ENCODE measurements at regions not wholly inside any gene's neighbourhood (a gene's known extent, or its start where the extent isn't known, plus 50 kb on each side); places are given as distances from the start of the nearest gene placed in this dataset.

- H3K27me3 Mint-ChIP-seq (ENCODE audit: low read depth), result peaks cover 3% of the 10 kb centered on the region
- no peak overlapping the region for H3K27ac Mint-ChIP-seq
- H3K9me3 Mint-ChIP-seq (ENCODE audit: insufficient read depth), result no peaks in the 10 kb centered on the region
- no peak overlapping the region for H3K4me3 Mint-ChIP-seq
- ChIA-PET POLR2A (no interaction called here), CTCF (no interaction called here)
- H3K36me3 Mint-ChIP-seq (ENCODE audit: low read depth), result no peaks in the 10 kb centered on the region
- DNase-seq (no peak), ATAC-seq (no peak)
- H3K4me1 Mint-ChIP-seq (ENCODE audit: low read depth), result no peaks in the 10 kb centered on the region
Measured at GRCh38 chr10:128599538-128599937, 473.3 kb upstream of the MKI67 start.

- no peaks in the 10 kb centered on the region for H3K36me3 Mint-ChIP-seq (ENCODE audit: low read depth)
- H3K27me3 Mint-ChIP-seq (ENCODE audit: low read depth), result peaks cover 3% of the 10 kb centered on the region
- ATAC-seq (no peak), DNase-seq (no peak)
- H3K4me3 Mint-ChIP-seq, result no peak overlapping the region
- H3K27ac Mint-ChIP-seq, result no peak overlapping the region
- ChIA-PET POLR2A (no interaction called here), CTCF (no interaction called here)
- no peaks in the 10 kb centered on the region for H3K4me1 Mint-ChIP-seq (ENCODE audit: low read depth)
- no peaks in the 10 kb centered on the region for H3K9me3 Mint-ChIP-seq (ENCODE audit: insufficient read depth)
Measured at GRCh38 chr10:128602183-128602582, 476.0 kb upstream of the MKI67 start.

- no peaks in the 10 kb centered on the region for H3K9me3 Mint-ChIP-seq (ENCODE audit: insufficient read depth)
- no peaks in the 10 kb centered on the region for H3K4me1 Mint-ChIP-seq (ENCODE audit: low read depth)
- no peak overlapping the region for H3K27ac Mint-ChIP-seq
- ChIA-PET POLR2A (no interaction called here), CTCF (no interaction called here)
- no peak overlapping the region for H3K4me3 Mint-ChIP-seq
- no peak for DNase-seq
- ATAC-seq, result no peak
- H3K36me3 Mint-ChIP-seq (ENCODE audit: low read depth), result no peaks in the 10 kb centered on the region
- H3K27me3 Mint-ChIP-seq (ENCODE audit: low read depth), result peaks cover 3% of the 10 kb centered on the region
Measured at GRCh38 chr10:128604025-128604424, 477.8 kb upstream of the MKI67 start.

- Mint-ChIP-seq H3K27ac (no peak overlapping the region), H3K27me3 (ENCODE audit: low read depth) (peaks cover 3% of the 10 kb centered on the region), H3K9me3 (ENCODE audit: insufficient read depth) (no peaks in the 10 kb centered on the region), H3K4me3 (no peak overlapping the region), H3K4me1 (ENCODE audit: low read depth) (no peaks in the 10 kb centered on the region), H3K36me3 (ENCODE audit: low read depth) (no peaks in the 10 kb centered on the region)
- POLR2A ChIA-PET, result no interaction called here
- ATAC-seq, result no peak
- CTCF ChIA-PET, result no interaction called here
- no peak for DNase-seq
Measured at GRCh38 chr10:128605180-128605579, 479.0 kb upstream of the MKI67 start.

GRCh38 chr10:128606055-128606454, 479.8 kb upstream of the MKI67 start:
- POLR2A ChIA-PET, result no interaction called here
- Mint-ChIP-seq H3K4me3 (no peak overlapping the region), H3K9me3 (ENCODE audit: insufficient read depth) (no peaks in the 10 kb centered on the region), H3K4me1 (ENCODE audit: low read depth) (no peaks in the 10 kb centered on the region), H3K27ac (no peak overlapping the region), H3K27me3 (ENCODE audit: low read depth) (peaks cover 2% of the 10 kb centered on the region), H3K36me3 (ENCODE audit: low read depth) (no peaks in the 10 kb centered on the region)
- CTCF ChIA-PET, result no interaction called here
- DNase-seq (no peak), ATAC-seq (no peak)

- no peak overlapping the region for H3K27ac Mint-ChIP-seq
- CTCF ChIA-PET, result no interaction called here
- H3K4me1 Mint-ChIP-seq (ENCODE audit: low read depth), result no peaks in the 10 kb centered on the region
- H3K27me3 Mint-ChIP-seq (ENCODE audit: low read depth), result no peaks in the 10 kb centered on the region
- no peaks in the 10 kb centered on the region for H3K36me3 Mint-ChIP-seq (ENCODE audit: low read depth)
- POLR2A ChIA-PET, result no interaction called here
- H3K4me3 Mint-ChIP-seq, result no peak overlapping the region
- ATAC-seq, result no peak
- no peaks in the 10 kb centered on the region for H3K9me3 Mint-ChIP-seq (ENCODE audit: insufficient read depth)
- DNase-seq, result no peak
Measured at GRCh38 chr10:128608791-128609190, 482.6 kb upstream of the MKI67 start.

GRCh38 chr10:128609460-128609859, 483.2 kb upstream of the MKI67 start:
- Mint-ChIP-seq H3K27ac (no peak overlapping the region), H3K36me3 (ENCODE audit: low read depth) (no peaks in the 10 kb centered on the region), H3K27me3 (ENCODE audit: low read depth) (no peaks in the 10 kb centered on the region), H3K9me3 (ENCODE audit: insufficient read depth) (no peaks in the 10 kb centered on the region), H3K4me1 (ENCODE audit: low read depth) (no peaks in the 10 kb centered on the region), H3K4me3 (no peak overlapping the region)
- ChIA-PET CTCF (no interaction called here), POLR2A (no interaction called here)
- no peak for DNase-seq
- no peak for ATAC-seq

- H3K4me1 Mint-ChIP-seq (ENCODE audit: low read depth), result no peaks in the 10 kb centered on the region
- H3K36me3 Mint-ChIP-seq (ENCODE audit: low read depth), result no peaks in the 10 kb centered on the region
- H3K9me3 Mint-ChIP-seq (ENCODE audit: insufficient read depth), result no peaks in the 10 kb centered on the region
- no peak overlapping the region for H3K4me3 Mint-ChIP-seq
- ATAC-seq, result no peak
- ChIA-PET CTCF (no interaction called here), POLR2A (no interaction called here)
- H3K27ac Mint-ChIP-seq, result no peak overlapping the region
- H3K27me3 Mint-ChIP-seq (ENCODE audit: low read depth), result no peaks in the 10 kb centered on the region
- DNase-seq, result no peak
Measured at GRCh38 chr10:128610113-128610512, 483.9 kb upstream of the MKI67 start.

- Mint-ChIP-seq H3K27me3 (ENCODE audit: low read depth) (no peaks in the 10 kb centered on the region), H3K9me3 (ENCODE audit: insufficient read depth) (no peaks in the 10 kb centered on the region), H3K36me3 (ENCODE audit: low read depth) (no peaks in the 10 kb centered on the region), H3K4me3 (no peak overlapping the region), H3K27ac (no peak overlapping the region), H3K4me1 (ENCODE audit: low read depth) (no peaks in the 10 kb centered on the region)
- DNase-seq (no peak), ATAC-seq (no peak)
- ChIA-PET POLR2A (no interaction called here), CTCF (no interaction called here)
Measured at GRCh38 chr10:128612195-128612594, 486.0 kb upstream of the MKI67 start.

GRCh38 chr10:128612631-128613030, 486.4 kb upstream of the MKI67 start:
- no peaks in the 10 kb centered on the region for H3K9me3 Mint-ChIP-seq (ENCODE audit: insufficient read depth)
- no peak for DNase-seq
- POLR2A ChIA-PET, result no interaction called here
- H3K4me1 Mint-ChIP-seq (ENCODE audit: low read depth), result no peaks in the 10 kb centered on the region
- no peak for ATAC-seq
- H3K27me3 Mint-ChIP-seq (ENCODE audit: low read depth), result no peaks in the 10 kb centered on the region
- H3K4me3 Mint-ChIP-seq, result no peak overlapping the region
- H3K36me3 Mint-ChIP-seq (ENCODE audit: low read depth), result no peaks in the 10 kb centered on the region
- H3K27ac Mint-ChIP-seq, result no peak overlapping the region
- CTCF ChIA-PET, result no interaction called here

- ATAC-seq (no peak), DNase-seq (no peak)
- Mint-ChIP-seq H3K27me3 (ENCODE audit: low read depth) (no peaks in the 10 kb centered on the region), H3K4me3 (no peak overlapping the region), H3K27ac (no peak overlapping the region), H3K4me1 (ENCODE audit: low read depth) (no peaks in the 10 kb centered on the region), H3K9me3 (ENCODE audit: insufficient read depth) (no peaks in the 10 kb centered on the region), H3K36me3 (ENCODE audit: low read depth) (no peaks in the 10 kb centered on the region)
- ChIA-PET CTCF (no interaction called here), POLR2A (no interaction called here)
Measured at GRCh38 chr10:128614016-128614605, 487.9 kb upstream of the MKI67 start.

GRCh38 chr10:128614802-128615553, 488.8 kb upstream of the MKI67 start:
- H3K4me3 Mint-ChIP-seq, result no peak overlapping the region
- no peak overlapping the region for H3K27ac Mint-ChIP-seq
- ChIA-PET POLR2A (no interaction called here), CTCF (no interaction called here)
- DNase-seq (no peak), ATAC-seq (no peak)
- H3K9me3 Mint-ChIP-seq (ENCODE audit: insufficient read depth), result no peaks in the 10 kb centered on the region
- H3K4me1 Mint-ChIP-seq (ENCODE audit: low read depth), result no peaks in the 10 kb centered on the region
- no peaks in the 10 kb centered on the region for H3K36me3 Mint-ChIP-seq (ENCODE audit: low read depth)
- H3K27me3 Mint-ChIP-seq (ENCODE audit: low read depth), result no peaks in the 10 kb centered on the region

GRCh38 chr10:128617532-128617931, 491.3 kb upstream of the MKI67 start:
- CTCF ChIA-PET, result interaction anchor here (0.8 kb wide), 1 partner anchor 14 kb away, joined by 3 read pairs; no protein-coding TSS in a partner anchor
- Mint-ChIP-seq H3K27me3 (ENCODE audit: low read depth) (no peaks in the 10 kb centered on the region), H3K36me3 (ENCODE audit: low read depth) (no peaks in the 10 kb centered on the region), H3K4me1 (ENCODE audit: low read depth) (no peaks in the 10 kb centered on the region), H3K27ac (no peak overlapping the region), H3K9me3 (ENCODE audit: insufficient read depth) (no peaks in the 10 kb centered on the region), H3K4me3 (no peak overlapping the region)
- no peak for DNase-seq
- ATAC-seq, result no peak
- POLR2A ChIA-PET, result no interaction called here
